ENCODE measurements at regions not wholly inside any gene's neighbourhood (a gene's known extent, or its start where the extent isn't known, plus 50 kb on each side); places are given as distances from the start of the nearest gene placed in this dataset.

DNA sequence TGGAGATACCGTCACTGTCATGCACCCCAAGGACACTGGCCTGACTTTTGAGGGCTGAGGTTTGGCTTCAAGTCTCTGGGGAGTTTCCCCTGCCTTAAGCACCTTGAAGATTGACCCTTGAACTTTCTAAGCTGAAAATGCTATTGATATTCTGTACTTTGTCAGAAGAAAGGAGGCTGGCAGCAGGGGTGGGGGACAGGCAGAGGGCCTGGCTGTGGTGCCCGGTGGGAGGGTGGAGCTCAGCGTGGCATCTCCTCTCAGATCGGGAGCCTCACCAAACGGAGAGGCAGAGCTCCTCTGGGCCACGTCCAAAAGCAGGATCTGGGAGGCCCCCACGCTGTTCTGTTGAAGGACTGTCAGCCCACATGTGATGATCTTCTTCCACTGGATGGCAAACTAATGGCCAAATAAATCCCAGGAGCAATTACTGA is 305.2 kb upstream of the IRX3 start:
- intact Hi-C loops (cut with DNase I), result no loop called here
- Histone ChIP-seq H3K27me3 (no peaks in the 10 kb centered on the region), H3K27ac (no peak overlapping the region), H3K9me3 (no peaks in the 10 kb centered on the region), H3K4me1 (no peaks in the 10 kb centered on the region), H3K4me3 (no peak overlapping the region), H3K36me3 (no peaks in the 10 kb centered on the region)
- DNase-seq (ENCODE audit: low spot score in 2 of 2), result no peak
- TF ChIP-seq, protein P1, sequence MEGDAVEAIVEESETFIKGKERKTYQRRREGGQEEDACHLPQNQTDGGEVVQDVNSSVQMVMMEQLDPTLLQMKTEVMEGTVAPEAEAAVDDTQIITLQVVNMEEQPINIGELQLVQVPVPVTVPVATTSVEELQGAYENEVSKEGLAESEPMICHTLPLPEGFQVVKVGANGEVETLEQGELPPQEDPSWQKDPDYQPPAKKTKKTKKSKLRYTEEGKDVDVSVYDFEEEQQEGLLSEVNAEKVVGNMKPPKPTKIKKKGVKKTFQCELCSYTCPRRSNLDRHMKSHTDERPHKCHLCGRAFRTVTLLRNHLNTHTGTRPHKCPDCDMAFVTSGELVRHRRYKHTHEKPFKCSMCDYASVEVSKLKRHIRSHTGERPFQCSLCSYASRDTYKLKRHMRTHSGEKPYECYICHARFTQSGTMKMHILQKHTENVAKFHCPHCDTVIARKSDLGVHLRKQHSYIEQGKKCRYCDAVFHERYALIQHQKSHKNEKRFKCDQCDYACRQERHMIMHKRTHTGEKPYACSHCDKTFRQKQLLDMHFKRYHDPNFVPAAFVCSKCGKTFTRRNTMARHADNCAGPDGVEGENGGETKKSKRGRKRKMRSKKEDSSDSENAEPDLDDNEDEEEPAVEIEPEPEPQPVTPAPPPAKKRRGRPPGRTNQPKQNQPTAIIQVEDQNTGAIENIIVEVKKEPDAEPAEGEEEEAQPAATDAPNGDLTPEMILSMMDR (IDR thresholded peaks at IDR 0.05), result no peak

GRCh38 chr16:54590836-54591235 is 304.2 kb upstream of the IRX3 start:
- intact Hi-C loops (cut with DNase I), result no loop called here
- Histone ChIP-seq H3K9me3 (no peaks in the 10 kb centered on the region), H3K27ac (no peak overlapping the region), H3K4me1 (no peaks in the 10 kb centered on the region), H3K36me3 (no peaks in the 10 kb centered on the region), H3K4me3 (no peak overlapping the region), H3K27me3 (no peaks in the 10 kb centered on the region)
- TF ChIP-seq, protein P1 (IDR thresholded peaks at IDR 0.05), result no peak
- no peak for DNase-seq (ENCODE audit: low spot score in 2 of 2)

GRCh38 chr16:54589326-54589725 is 302.7 kb upstream of the IRX3 start:
- H3K27ac ChIP-seq, result no peak overlapping the region
- intact Hi-C loops (cut with DNase I), result no loop called here
- DNase-seq (ENCODE audit: low spot score in 2 of 2), result no peak
- no peaks in the 10 kb centered on the region for H3K4me1 ChIP-seq
- TF ChIP-seq, protein P1 (IDR thresholded peaks at IDR 0.05), result no peak
- H3K27me3 ChIP-seq, result no peaks in the 10 kb centered on the region
- no peaks in the 10 kb centered on the region for H3K36me3 ChIP-seq
- no peaks in the 10 kb centered on the region for H3K9me3 ChIP-seq
- no peak overlapping the region for H3K4me3 ChIP-seq

- H3K27me3 ChIP-seq, result no peaks in the 10 kb centered on the region
- no peaks in the 10 kb centered on the region for H3K36me3 ChIP-seq
- H3K4me3 ChIP-seq, result no peak overlapping the region
- no peak overlapping the region for H3K27ac ChIP-seq
- TF ChIP-seq, protein P1 (IDR thresholded peaks at IDR 0.05), result no peak
- intact Hi-C loops (cut with DNase I), result no loop called here
- DNase-seq (ENCODE audit: low spot score in 2 of 2), result no peak
- H3K4me1 ChIP-seq, result no peaks in the 10 kb centered on the region
- H3K9me3 ChIP-seq, result no peaks in the 10 kb centered on the region
These were observed 301.4 kb upstream of the IRX3 start for GRCh38 chr16:54588026-54588425.

GRCh38 chr16:54587176-54587515 is 300.6 kb upstream of the IRX3 start:
- intact Hi-C loops (cut with DNase I), result no loop called here
- TF ChIP-seq, protein P1 (IDR thresholded peaks at IDR 0.05), result no peak
- no peaks in the 10 kb centered on the region for H3K36me3 ChIP-seq
- no peak overlapping the region for H3K27ac ChIP-seq
- DNase-seq (ENCODE audit: low spot score in 2 of 2), result no peak
- no peaks in the 10 kb centered on the region for H3K4me1 ChIP-seq
- H3K27me3 ChIP-seq, result no peaks in the 10 kb centered on the region
- no peak overlapping the region for H3K4me3 ChIP-seq
- no peaks in the 10 kb centered on the region for H3K9me3 ChIP-seq

- Histone ChIP-seq H3K27ac (no peak overlapping the region), H3K36me3 (no peaks in the 10 kb centered on the region), H3K4me3 (no peak overlapping the region), H3K27me3 (no peaks in the 10 kb centered on the region), H3K9me3 (no peaks in the 10 kb centered on the region), H3K4me1 (no peaks in the 10 kb centered on the region)
- intact Hi-C loops (cut with DNase I), result no loop called here
- DNase-seq (ENCODE audit: low spot score in 2 of 2), result no peak
- TF ChIP-seq, protein P1 (IDR thresholded peaks at IDR 0.05), result no peak
These were observed 300.0 kb upstream of the IRX3 start for GRCh38 chr16:54586474-54587175.
